Urinary bladder (tissue), 3 donors: ENCODE measurements at regions not wholly inside any gene's neighbourhood (a gene's known extent, or its start where the extent isn't known, plus 50 kb on each side); places are given as distances from the start of the nearest gene placed in this dataset.

Experiments
- DNase-seq: peaks from one replicate; pipeline ENCODE4 v3.0.0-alpha.2; 2015; ENCODE audit errors: extremely low spot score
- H3K27ac ChIP-seq: one replicate; pipeline ENCODE4 v1.5.1; 2013; ENCODE audit warnings: low read depth, mild to moderate bottlenecking, moderate library complexity
- H3K36me3 ChIP-seq: one replicate; pipeline ENCODE4 v1.6.1; 2013; ENCODE audit warnings: mild to moderate bottlenecking, moderate library complexity; ENCODE audit not compliant: insufficient read depth
- H3K4me1 ChIP-seq: one replicate; pipeline ENCODE4 v1.6.1; 2013; ENCODE audit warnings: mild to moderate bottlenecking, moderate library complexity; ENCODE audit not compliant: insufficient read depth
- H3K4me3 ChIP-seq: one replicate; pipeline ENCODE4 v1.5.1; 2013; ENCODE audit warnings: low read depth, low read length
- WGBS: extraction: QIAGEN DNeasy Blood & Tissue Kit; methylation state at CpG from one replicate; pipeline ENCODE4 v1.1.7; 2013; 5-methylcytosine and 5-hydroxymethylcytosine counted together
- donor health status: healthy with polysubstance abuse.
- donor health status: healthy.

DNA sequence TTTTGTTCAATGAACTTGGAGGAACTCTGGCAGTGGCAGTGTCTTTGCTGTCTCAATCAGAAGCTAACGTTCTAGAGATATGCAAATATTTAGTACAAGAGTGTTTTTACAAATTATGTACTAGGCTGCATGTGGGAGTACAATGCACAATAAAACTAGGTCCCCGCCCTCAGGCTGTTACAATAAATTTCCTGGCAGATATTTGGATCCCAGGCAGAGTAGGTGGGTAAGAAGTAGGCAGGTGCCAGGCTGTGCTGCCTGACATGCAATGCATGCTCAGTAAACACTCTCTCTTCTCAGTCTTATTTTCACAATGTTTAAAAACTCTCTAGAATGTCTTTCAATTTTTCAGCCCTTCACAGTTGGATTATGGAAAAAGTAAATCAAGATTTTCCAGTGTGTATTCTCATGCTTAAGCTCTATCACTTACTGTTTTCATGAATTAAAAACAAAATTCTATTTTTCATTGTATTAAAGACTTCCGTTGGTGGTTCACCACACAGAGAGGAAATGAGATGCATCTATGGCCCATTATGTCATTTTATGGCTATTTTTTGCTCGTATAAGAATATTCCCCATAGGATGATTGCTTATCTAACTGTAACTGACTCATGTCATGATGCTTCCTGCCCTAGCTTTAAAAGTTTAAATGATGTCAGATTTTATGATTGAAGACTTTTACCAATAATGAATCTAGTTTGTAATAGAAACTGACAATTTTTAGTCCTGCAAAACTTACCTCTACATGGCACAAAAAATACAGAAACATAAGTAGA is 346.1 kb downstream of the RND3 start:
- DNase-seq: no peak
- Histone ChIP-seq H3K27ac (no peak overlapping the region), H3K36me3 (peaks cover under 1% of the 10 kb centered on the region), H3K4me1 (no peaks in the 10 kb centered on the region), H3K4me3 (no peak overlapping the region)
- WGBS: 46% methylated on average over 4 of the region's 4 CpGs

DNA sequence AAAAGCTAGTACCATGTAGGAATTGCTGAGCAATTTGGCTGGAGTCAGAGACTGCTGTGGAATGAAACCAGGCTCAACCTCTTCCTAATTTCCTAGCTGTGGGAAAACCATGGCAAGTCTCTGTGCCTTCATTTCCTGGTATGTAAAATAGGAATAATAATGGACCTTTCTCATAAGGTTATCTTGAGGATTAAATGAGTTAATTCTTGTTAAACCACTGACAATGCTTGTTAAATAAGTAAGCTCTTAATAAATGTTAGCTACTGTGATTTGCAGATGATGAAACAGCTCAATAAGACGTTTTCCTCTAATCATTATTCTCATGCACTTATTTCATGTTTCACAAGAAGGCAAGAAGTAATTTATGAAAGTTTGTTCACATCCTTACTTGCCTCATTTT is 346.7 kb downstream of the RND3 start:
- no peak for DNase-seq
- Histone ChIP-seq H3K36me3 (no peaks in the 10 kb centered on the region), H3K27ac (no peak overlapping the region), H3K4me3 (no peak overlapping the region), H3K4me1 (no peaks in the 10 kb centered on the region)
- 71% methylated on average over 1 of the region's 1 CpG for WGBS

- no peak overlapping the region for H3K27ac ChIP-seq
- no peaks in the 10 kb centered on the region for H3K36me3 ChIP-seq
- WGBS: 83% methylated on average over 4 of the region's 4 CpGs
- no peak overlapping the region for H3K4me3 ChIP-seq
- no peaks in the 10 kb centered on the region for H3K4me1 ChIP-seq
- DNase-seq: no peak
Measured at GRCh38 chr2:150138587-150138986, 348.9 kb downstream of the RND3 start.

DNA sequence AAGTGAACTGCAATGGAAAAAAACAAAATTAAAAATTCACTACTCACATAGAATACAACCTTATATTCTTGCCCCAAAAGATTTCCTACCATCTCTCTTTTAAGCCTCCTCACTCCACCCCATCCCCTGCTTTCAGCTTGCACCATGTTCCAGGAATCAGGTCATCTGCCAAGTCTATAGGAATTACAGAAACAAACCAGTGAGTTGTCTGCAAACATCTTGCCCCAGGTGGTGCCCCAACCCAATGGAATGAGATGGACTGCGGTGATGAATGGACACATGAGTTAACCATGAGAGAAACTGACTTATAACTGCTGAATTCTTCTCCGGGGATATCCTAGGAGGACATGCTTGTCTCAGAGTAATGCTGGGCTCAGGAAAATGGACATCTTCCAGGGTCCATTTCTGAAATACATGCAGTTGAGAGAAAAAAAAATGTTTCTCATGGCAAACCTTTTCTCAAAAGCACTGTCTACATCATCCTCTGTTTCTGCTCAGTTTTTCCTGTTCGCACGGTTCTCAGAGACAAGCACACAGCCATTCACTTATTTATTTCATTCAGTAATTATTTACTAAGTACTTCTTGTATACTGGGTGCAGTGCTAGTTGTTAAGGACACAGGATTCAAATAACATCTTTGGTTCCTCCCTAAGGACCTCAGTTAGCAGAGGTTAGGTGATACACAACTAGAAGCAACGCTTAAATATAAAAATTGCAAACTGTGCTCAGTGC is 350.0 kb downstream of the RND3 start:
- no peak for DNase-seq
- 93% methylated on average over 5 of the region's 5 CpGs for whole genome bisulfite sequencing
- no peaks in the 10 kb centered on the region for H3K36me3 ChIP-seq
- no peak overlapping the region for H3K4me3 ChIP-seq
- H3K4me1 ChIP-seq: no peaks in the 10 kb centered on the region
- H3K27ac ChIP-seq: no peak overlapping the region

DNA sequence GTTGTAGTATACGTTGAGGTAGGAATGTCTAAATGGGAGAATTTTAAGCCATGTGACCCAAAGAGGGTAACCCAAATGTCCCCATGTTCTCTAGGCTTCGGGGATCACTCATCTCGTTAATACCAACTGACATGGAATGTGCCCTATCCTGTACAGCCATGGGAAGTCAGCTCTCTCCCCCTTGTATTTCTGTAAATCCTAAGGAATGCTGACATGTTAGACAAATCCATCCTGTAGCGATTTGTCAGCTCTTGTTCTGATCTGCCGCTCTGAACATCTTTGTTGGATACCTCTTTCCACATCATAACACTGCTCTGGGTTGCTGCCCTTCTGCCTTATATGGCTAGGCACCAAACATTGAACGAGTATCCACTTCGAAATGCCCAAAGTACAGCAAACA is 350.6 kb downstream of the RND3 start:
- no peaks in the 10 kb centered on the region for H3K36me3 ChIP-seq
- H3K4me3 ChIP-seq: no peak overlapping the region
- no peak overlapping the region for H3K27ac ChIP-seq
- WGBS: 74% methylated on average over 7 of the region's 7 CpGs
- H3K4me1 ChIP-seq: no peaks in the 10 kb centered on the region
- no peak for DNase-seq

- no peak overlapping the region for H3K4me3 ChIP-seq
- no peaks in the 10 kb centered on the region for H3K36me3 ChIP-seq
- H3K27ac ChIP-seq: no peak overlapping the region
- no peaks in the 10 kb centered on the region for H3K4me1 ChIP-seq
- WGBS: 64% methylated on average over 3 of the region's 3 CpGs
- DNase-seq: no peak
Measured at GRCh38 chr2:150136401-150136800, 351.1 kb downstream of the RND3 start.

- Histone ChIP-seq H3K36me3 (no peaks in the 10 kb centered on the region), H3K4me3 (no peak overlapping the region), H3K4me1 (no peaks in the 10 kb centered on the region), H3K27ac (no peak overlapping the region)
- 85% methylated on average over 7 of the region's 7 CpGs for WGBS
- no peak for DNase-seq
Measured at GRCh38 chr2:150135223-150135883, 352.1 kb downstream of the RND3 start.

DNA sequence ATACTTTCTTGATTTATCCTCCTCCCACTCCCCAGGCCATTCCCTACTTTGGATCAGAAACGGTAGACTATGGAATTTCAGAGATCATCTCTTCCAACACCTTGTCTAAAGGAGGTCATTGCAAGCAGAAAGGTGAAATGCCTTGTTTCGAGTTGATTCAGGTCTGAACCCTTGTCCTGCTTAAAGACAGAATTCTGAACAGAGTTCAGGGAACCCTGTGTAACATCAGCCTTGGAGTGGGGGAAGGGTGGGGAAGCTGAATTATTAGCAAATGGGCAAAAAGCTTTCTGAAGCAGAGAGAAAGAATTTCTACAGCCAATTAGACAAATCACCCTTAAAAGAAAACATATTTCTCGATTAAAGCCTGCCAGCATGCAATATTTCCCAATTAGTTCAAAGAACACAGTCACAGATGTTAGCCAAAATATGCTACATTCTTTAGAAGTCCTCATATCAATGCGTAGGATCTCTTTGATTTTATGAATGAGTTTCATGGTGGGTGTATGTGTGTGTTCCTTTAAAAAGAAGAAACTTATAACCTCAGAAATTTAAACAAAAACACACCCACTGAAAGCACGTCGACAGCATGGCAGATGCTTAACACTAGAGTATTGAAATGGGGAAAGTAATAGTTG is 353.1 kb downstream of the RND3 start:
- Histone ChIP-seq H3K36me3 (no peaks in the 10 kb centered on the region), H3K4me1 (no peaks in the 10 kb centered on the region), H3K4me3 (no peak overlapping the region), H3K27ac (no peak overlapping the region)
- 49% methylated on average over 6 of the region's 6 CpGs for whole genome bisulfite sequencing
- no peak for DNase-seq

DNA sequence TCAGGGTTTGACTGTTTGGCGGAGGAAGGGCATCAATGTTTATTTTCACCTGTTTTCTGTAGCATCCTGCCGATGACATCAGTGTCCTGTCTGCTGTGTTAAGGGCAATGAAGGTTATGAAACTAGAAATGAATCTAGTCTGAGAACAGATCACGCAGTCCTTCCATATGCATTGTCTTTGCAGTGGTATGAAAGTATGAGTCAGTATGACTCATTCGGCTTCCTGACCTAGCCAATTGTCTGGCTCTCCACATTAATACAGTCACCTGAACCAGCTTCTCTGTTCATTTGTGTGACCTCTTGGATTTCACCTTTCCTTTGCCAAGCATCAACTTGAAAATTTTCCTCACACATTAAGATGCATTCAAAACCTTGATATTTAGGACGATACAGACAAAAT is 353.8 kb downstream of the RND3 start:
- no peak for DNase-seq
- Histone ChIP-seq H3K4me3 (no peak overlapping the region), H3K4me1 (no peaks in the 10 kb centered on the region), H3K27ac (no peak overlapping the region), H3K36me3 (no peaks in the 10 kb centered on the region)
- WGBS: 79% methylated on average over 5 of the region's 5 CpGs

- H3K4me1 ChIP-seq: no peaks in the 10 kb centered on the region
- WGBS: 70% methylated on average over 5 of the region's 5 CpGs
- no peaks in the 10 kb centered on the region for H3K36me3 ChIP-seq
- H3K4me3 ChIP-seq: no peak overlapping the region
- DNase-seq: no peak
- H3K27ac ChIP-seq: no peak overlapping the region
Measured at GRCh38 chr2:150129921-150130575, 357.4 kb downstream of the RND3 start.

- H3K36me3 ChIP-seq: no peaks in the 10 kb centered on the region
- DNase-seq: no peak
- WGBS: 81% methylated on average over 4 of the region's 4 CpGs
- no peak overlapping the region for H3K4me3 ChIP-seq
- H3K27ac ChIP-seq: no peak overlapping the region
- H3K4me1 ChIP-seq: no peaks in the 10 kb centered on the region
Measured at GRCh38 chr2:150127995-150128394, 359.5 kb downstream of the RND3 start.

GRCh38 chr2:150127346-150127990 is 360.0 kb downstream of the RND3 start:
- H3K4me3 ChIP-seq: no peak overlapping the region
- WGBS: 92% methylated on average over 6 of the region's 6 CpGs
- no peaks in the 10 kb centered on the region for H3K36me3 ChIP-seq
- no peak overlapping the region for H3K27ac ChIP-seq
- DNase-seq: no peak
- no peaks in the 10 kb centered on the region for H3K4me1 ChIP-seq

- no peak for DNase-seq
- Histone ChIP-seq H3K4me1 (no peaks in the 10 kb centered on the region), H3K4me3 (no peak overlapping the region), H3K36me3 (no peaks in the 10 kb centered on the region), H3K27ac (no peak overlapping the region)
- WGBS: 86% methylated on average over 2 of the region's 2 CpGs
Measured at GRCh38 chr2:150126839-150127238, 360.6 kb downstream of the RND3 start.
